Stimulated activated CD8-positive, alpha-beta memory T cell treated with anti-CD3 and anti-CD28 coated beads, Interleukin-12 subunit alpha, Interleukin-12 subunit beta, amount 100 ng/mL, for 4 hours (primary cell): ENCODE measurements at regions not wholly inside any gene's neighbourhood (a gene's known extent, or its start where the extent isn't known, plus 50 kb on each side); places are given as distances from the start of the nearest gene placed in this dataset.

Source experiments
- DNase-seq: peaks from one replicate; pipeline ENCODE4 v3.0.0-alpha.2; 2020; ENCODE audit warnings: low read depth

- no peak for DNase-seq
These were observed 116.0 kb upstream of the ANKRD1 start for GRCh38 chr10:91036807-91037411.

DNA sequence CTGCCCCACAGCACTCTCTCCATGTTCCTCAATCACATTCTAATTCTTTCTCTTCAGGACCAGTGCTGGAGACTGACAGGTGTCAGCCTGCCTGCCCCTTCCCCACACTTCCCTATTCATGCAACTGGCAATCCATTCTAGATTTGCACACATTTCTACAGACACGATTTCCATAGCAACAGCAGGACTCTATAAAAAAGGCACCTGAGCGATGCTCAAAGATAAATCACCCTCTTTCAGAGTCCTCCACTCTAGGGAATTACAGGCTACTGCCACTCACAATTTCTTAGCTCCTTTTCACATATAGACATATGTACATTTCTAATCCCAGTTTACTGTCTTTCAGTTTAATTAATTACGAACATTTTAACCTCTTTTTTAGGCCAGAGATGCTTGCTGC, 118.1 kb upstream of the ANKRD1 start:
- DNase-seq: no peak

DNA sequence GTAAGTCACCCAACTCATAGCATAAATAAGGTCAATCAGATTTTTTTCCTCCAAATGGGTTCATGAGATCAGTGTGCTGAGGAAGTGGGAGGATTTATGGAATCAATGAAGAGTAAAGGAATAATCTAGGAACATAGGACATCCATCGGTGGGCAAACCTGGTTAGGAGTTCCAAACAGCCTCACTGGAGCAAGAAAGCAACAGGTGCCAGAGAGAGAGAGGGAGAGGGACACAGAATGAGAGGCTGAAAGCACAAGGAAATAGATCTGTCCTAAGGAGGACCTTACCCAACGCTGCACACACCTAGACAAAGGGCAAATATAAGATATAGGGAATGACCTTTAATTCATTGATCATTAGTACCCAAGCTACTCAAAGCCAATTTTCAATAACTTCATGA, 119.5 kb upstream of the ANKRD1 start:
- DNase-seq: no peak

DNA sequence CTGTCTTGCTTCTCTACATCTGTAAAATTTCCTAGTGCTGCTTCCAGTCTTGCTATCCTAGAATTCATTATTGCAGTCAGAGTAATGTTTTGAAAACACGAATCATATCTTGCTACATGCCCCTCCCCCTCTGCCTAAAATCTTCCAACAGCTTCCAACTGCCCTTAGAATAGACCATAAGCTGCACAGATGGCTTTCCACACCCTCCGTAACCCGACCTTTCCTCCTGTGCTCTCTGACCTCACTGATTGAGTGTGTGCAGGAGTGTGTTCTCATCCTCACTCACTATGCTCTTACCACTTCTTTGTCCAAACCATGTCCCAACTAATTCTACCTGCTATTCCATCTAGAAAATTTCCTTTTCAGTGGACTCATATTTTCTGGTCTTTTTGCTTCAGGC, 121.2 kb upstream of the ANKRD1 start:
- no peak for DNase-seq

DNA sequence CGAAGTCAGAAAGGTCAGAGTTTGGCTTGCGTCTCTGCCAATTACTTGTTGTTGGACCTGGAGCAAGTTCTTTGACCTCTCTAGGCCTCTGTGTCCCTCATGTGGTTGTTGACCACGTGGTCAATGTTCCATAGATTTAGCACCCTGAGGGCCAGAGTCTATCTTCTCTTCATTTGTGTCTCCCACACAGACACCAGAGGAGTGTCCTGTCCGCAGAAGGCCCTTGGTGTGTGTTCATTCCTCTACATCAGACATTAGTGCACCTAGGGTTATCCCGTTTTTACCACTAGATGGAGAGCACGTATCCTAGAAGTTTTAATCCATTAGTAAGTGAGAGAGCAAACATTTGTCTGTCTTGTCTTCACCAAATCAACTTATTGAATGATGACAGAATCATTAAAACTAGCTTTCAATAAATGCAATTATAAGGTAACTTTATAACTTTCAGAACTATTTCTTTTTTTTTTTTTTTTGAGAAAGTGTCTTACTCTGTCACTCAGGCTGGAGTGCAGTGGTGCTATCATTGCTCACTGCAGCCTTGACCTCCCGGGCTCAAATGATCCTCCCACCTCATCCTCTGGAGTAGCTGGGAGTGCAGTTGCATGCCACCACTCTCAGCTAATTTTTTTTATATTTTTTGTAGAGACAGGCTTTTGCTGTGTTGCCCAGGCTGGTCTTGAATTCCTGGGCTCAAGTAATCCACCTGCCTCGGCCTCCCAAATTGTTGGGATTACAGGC, 122.5 kb upstream of the ANKRD1 start:
- DNase-seq: no peak

GRCh38 chr10:91046869-91047268, 126.0 kb upstream of the ANKRD1 start:
- DNase-seq: no peak

GRCh38 chr10:91048380-91048779, 127.5 kb upstream of the ANKRD1 start:
- no peak for DNase-seq

DNA sequence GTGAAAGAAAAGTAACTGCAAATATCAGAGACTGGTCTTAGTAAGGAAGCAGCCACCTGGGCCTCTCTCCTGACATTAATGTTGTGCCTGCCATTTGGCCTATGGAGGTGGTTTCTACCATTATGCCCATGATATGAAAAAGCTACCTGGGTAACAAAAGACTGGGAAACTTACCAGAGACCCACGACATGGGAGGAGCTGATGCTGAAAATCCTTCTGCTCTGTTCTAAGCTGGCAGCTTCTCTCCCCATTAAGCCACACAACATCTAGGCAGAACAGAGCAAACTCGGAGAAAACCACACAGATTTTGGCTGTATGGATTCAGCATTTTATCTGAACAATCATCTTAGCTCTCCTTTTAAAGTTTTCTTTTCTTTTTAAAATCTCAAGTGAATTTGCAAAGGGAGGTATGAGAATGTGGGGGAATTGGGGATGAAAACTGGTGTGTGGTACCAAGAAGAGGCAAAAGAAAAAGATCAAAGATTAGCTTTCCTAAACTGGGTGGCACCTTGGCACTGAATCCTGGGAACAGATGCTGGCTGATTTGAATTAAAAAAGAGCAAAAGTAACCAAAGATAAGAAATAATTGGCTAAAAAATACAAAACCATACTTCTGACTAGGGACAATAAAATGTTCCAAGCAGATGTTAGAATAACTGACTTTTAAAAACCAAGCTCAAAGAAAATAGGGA, 128.6 kb upstream of the ANKRD1 start:
- no peak for DNase-seq

- no peak for DNase-seq
These were observed 129.1 kb upstream of the ANKRD1 start for GRCh38 chr10:91049988-91050360.

DNA sequence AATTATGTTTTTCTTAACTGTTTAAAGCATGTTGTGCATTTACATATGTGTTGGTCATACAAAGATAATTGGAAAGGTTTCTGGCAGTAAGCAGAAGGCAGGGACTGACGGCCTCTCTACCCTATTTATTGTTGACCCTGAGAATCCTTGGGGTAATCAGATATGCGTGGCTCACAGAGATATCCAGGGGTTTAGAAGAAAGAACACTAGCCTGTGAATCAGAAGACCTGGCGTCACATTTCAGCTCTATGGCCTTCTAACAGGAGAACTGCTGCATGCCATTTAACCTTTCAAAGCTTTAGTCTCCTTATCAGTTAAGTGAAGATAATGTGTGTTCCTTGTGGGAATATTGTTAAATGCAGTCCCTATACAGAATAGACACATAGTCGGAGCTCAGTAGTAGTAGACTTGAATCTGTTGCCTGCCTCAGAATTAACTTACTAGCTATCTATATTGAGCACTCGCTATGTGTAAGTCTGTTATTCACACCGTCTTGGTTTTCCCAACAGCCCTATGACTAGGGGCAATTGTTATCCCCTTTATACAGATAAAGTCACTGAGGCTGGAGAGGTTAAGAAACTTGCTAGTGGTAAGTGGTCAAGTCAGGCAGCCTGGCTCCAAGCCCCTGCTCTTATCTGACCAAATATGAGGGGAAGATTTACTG, 129.6 kb upstream of the ANKRD1 start:
- no peak for DNase-seq

GRCh38 chr10:91051829-91052228, 130.9 kb upstream of the ANKRD1 start:
- no peak for DNase-seq

DNA sequence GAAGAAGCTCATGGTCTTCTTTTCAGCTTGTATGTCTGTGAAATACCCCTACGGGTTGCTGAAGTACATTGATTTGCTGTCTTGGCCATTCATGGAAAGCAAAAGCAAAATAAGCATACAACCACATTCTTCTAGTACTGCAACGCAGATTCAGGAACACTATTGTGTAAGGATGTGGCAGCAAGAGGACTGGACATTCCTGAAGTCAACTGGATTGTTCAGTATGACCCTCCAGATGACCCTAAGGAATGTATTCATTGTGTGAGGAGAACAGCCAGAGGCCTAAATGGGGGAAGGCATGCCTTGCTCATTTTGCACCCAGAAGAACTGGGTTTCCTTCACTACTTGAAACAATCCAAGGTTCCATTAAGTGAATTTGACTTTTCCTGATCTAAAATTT, 133.4 kb upstream of the ANKRD1 start:
- no peak for DNase-seq

DNA sequence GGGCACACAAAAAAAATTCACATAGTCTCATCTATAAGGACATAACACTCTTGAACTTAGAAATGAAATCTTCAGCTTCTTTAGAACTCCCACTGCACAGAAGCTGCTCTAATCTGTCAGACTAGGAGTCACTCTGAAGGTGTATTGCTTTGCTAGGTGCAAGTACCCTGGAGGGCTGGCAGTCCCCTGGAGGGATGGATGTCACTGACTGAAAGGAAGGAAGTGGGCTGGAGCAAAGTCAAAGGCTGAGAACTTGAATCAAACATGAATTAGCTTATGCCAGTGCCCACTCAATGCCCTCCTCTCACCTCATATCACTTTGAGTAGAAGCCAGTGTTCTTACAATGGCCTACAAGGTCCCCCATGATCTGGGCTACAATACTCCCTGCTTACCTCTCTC, 140.3 kb upstream of the ANKRD1 start:
- no peak for DNase-seq

DNA sequence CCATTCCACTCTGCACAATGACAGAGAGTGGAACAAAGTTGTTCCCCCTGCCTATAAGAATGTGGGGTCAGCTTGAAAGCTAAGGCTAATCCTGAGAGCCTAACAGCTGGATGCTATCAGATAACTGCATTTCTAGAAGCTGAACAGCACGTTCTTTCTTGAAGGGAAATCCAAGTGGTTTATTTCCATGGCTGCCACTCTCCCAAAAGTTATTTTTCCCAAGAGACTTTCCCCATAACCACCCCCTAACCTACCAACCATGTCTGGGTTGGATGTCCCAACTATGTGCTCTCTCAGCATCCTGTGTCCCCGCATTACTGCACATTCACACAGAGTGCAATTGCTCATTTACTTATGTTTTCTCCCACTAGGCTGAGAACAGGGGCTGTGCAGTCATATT, 140.7 kb upstream of the ANKRD1 start:
- DNase-seq: no peak

GRCh38 chr10:91062091-91062490, 141.2 kb upstream of the ANKRD1 start:
- DNase-seq: no peak

DNA sequence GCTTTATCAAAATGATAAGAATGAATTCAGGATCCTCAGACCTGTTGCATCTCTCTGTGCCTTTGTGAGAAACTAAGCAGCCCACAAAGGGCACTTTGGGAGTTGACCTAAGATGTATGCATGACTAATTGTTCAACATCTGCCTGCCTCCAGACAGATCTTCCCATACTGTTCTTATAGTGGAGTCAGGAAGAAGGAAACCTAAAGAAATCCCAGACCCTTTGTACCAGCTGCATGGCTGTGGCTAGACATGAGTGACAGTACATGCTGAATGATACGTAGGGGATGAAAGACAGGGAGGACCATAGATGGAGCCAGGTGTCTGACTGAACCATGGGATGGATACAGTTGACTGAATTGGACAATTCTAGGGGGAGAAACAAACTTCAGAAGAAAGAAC, 148.7 kb upstream of the PCGF5 start:
- no peak for DNase-seq

GRCh38 chr10:91073286-91073979, 147.0 kb upstream of the PCGF5 start:
- DNase-seq: no peak

DNA sequence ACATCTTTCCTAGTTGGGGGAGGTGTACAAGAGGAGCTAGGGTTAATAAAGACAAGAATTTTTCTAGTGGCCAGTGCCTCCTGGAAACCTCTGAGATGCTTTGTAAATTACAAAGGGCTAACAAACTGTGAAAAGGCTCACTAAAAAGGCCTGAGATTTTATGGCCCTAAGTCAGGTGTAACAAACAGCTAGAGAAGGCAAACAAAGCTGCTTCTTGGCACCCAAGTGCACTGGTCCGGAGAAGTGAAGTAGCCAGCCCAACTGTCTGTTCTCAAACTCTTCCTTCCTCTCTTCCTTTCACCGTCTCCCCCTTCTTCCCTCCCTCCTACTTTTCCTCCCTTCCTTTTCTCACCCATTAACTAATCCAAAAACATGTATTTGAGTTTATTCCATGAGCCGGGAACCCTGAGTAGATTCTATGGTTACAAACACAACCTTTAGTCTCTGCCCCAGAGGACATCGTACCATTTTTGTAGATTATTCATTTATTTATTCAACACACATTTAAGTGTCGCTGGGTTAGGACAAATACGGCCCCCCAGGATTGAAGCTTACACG, 143.4 kb upstream of the PCGF5 start:
- no peak for DNase-seq

DNA sequence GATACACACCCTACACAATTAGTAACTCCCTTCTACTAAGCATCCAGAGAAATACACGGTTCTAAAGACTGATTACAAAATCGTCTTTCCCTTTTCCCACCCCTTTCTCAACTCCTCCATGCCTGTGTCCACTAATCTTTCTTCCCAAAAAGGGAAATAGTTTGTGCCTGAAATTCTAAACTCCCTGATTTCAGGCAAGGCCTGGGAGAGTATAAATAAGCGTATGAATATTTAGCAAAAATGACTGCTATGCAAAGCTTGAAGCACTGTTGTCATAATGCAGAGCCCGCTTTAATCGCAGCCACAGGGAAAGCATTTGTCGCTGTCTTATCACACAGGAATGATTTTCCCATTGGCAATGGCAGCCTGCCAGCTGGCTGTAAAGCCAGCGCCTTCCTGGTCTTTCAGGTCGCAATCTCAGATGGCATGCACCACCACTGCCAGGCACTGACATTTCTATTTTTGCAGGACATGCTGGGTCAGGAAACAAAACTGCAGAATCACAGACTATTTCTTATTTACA, 142.9 kb upstream of the PCGF5 start:
- DNase-seq: no peak

GRCh38 chr10:91080776-91081175, 139.7 kb upstream of the PCGF5 start:
- no peak for DNase-seq

DNA sequence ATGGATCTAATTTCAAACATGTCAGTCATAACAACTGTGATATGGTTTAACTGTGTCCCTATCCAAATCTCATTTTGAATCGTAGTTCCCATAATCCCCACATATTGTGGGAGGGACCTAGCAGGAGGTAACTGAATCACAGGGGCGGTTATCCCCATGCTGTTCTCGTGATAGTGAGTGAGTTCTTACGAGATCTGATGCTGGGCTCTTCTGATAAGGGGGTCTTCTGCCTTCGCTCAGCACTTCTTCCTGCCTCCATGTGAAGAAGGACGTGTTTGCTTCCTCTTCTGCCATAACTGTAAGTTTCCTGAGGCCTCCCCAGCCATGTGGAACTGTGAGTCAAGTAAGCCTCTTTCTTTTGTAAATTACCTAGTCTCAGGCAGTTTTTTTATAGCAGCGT, 138.0 kb upstream of the PCGF5 start:
- DNase-seq: no peak
